ENCODE measurements at regions not wholly inside any gene's neighbourhood (a gene's known extent, or its start where the extent isn't known, plus 50 kb on each side); places are given as distances from the start of the nearest gene placed in this dataset.
"Not testable (repeated sequence)": the region's sequence is repeated elsewhere in the genome, so short reads cannot be mapped to it uniquely, and the experiment has no call there.

GRCh38 chr11:79609511-79609910 is 168.7 kb upstream of the TENM4 start:
- Histone ChIP-seq H3K4me3 (ENCODE audit: low read depth, low read length) (no peak overlapping the region), H2BK12ac (ENCODE audit: low read length) (no peak overlapping the region), H3K27ac (ENCODE audit: low read depth, low read length) (no peak overlapping the region), H3K9ac (ENCODE audit: low read length) (no peak overlapping the region), H3K36me3 (ENCODE audit: control insufficient read depth in 1 of 2, insufficient read depth in 2 of 2, low read length in 2 of 2) (no peaks in the 10 kb centered on the region), H4K8ac (ENCODE audit: low read depth, low read length) (no peak overlapping the region), H3K79me2 (ENCODE audit: control insufficient read depth, insufficient read depth, low read length, poor library complexity) (no peaks in the 10 kb centered on the region), H3K79me1 (ENCODE audit: low read length) (no peaks in the 10 kb centered on the region), H4K91ac (ENCODE audit: low read depth, low read length) (no peak overlapping the region), H3K4me2 (ENCODE audit: low read length) (no peak overlapping the region), H2AFZ (ENCODE audit: insufficient read depth, low read length, poor library complexity) (no peak overlapping the region), H3K18ac (ENCODE audit: low read length) (no peak overlapping the region), H3K14ac (ENCODE audit: low read length) (no peak overlapping the region), H2AK5ac (ENCODE audit: low read length) (no peak overlapping the region), H2BK5ac (ENCODE audit: low read depth, low read length, poor library complexity) (no peak overlapping the region), H2BK120ac (ENCODE audit: insufficient read depth, low read length, poor library complexity) (no peak overlapping the region), H3K4me1 (ENCODE audit: control insufficient read depth in 1 of 2, insufficient read depth in 2 of 2, low read length in 2 of 2) (no peaks in the 10 kb centered on the region), H3K23ac (ENCODE audit: low read length) (no peak overlapping the region), H3K9me3 (ENCODE audit: insufficient read depth, low read depth, low read length) (no peaks in the 10 kb centered on the region), H3K27me3 (ENCODE audit: insufficient read depth, low read length) (no peaks in the 10 kb centered on the region), H4K12ac (ENCODE audit: low read depth, low read length) (no peak overlapping the region), H3K4ac (ENCODE audit: low read depth, low read length) (no peak overlapping the region)
- no CpG with 5 or more reads among the region's 2 CpGs for WGBS (ENCODE audit: extremely low coverage, insufficient coverage, insufficient read length)
- DNase-seq, result no peak

- not testable (repeated sequence) for H4K12ac ChIP-seq (ENCODE audit: low read depth, low read length); H3K36me3 ChIP-seq (ENCODE audit: control insufficient read depth in 1 of 2, insufficient read depth in 2 of 2, low read length in 2 of 2); H3K27me3 ChIP-seq (ENCODE audit: insufficient read depth, low read length); H3K9ac ChIP-seq (ENCODE audit: low read length); H3K23ac ChIP-seq (ENCODE audit: low read length); H3K18ac ChIP-seq (ENCODE audit: low read length); H2BK12ac ChIP-seq (ENCODE audit: low read length); H4K91ac ChIP-seq (ENCODE audit: low read depth, low read length); H3K4ac ChIP-seq (ENCODE audit: low read depth, low read length); H3K4me1 ChIP-seq (ENCODE audit: control insufficient read depth in 1 of 2, insufficient read depth in 2 of 2, low read length in 2 of 2); H3K4me2 ChIP-seq (ENCODE audit: low read length); H3K79me1 ChIP-seq (ENCODE audit: low read length); H2AK5ac ChIP-seq (ENCODE audit: low read length); H4K8ac ChIP-seq (ENCODE audit: low read depth, low read length); H3K4me3 ChIP-seq (ENCODE audit: low read depth, low read length); DNase-seq; H3K14ac ChIP-seq (ENCODE audit: low read length); H2BK5ac ChIP-seq (ENCODE audit: low read depth, low read length, poor library complexity); H3K9me3 ChIP-seq (ENCODE audit: insufficient read depth, low read depth, low read length); H2AFZ ChIP-seq (ENCODE audit: insufficient read depth, low read length, poor library complexity); H2BK120ac ChIP-seq (ENCODE audit: insufficient read depth, low read length, poor library complexity); H3K79me2 ChIP-seq (ENCODE audit: control insufficient read depth, insufficient read depth, low read length, poor library complexity); H3K27ac ChIP-seq (ENCODE audit: low read depth, low read length)
- no CpG with 5 or more reads among the region's 3 CpGs for WGBS (ENCODE audit: extremely low coverage, insufficient coverage, insufficient read length)
Observed at GRCh38 chr11:79606461-79606860, 165.6 kb upstream of the TENM4 start.

- DNase-seq, result no peak
- H3K9me3 ChIP-seq (ENCODE audit: insufficient read depth, low read depth, low read length), result no peaks in the 10 kb centered on the region
- H3K79me1 ChIP-seq (ENCODE audit: low read length), result no peaks in the 10 kb centered on the region
- no peak overlapping the region for H3K27ac ChIP-seq (ENCODE audit: low read depth, low read length)
- no peak overlapping the region for H2AK5ac ChIP-seq (ENCODE audit: low read length)
- H3K4me2 ChIP-seq (ENCODE audit: low read length), result no peak overlapping the region
- no peak overlapping the region for H3K4ac ChIP-seq (ENCODE audit: low read depth, low read length)
- no peak overlapping the region for H3K23ac ChIP-seq (ENCODE audit: low read length)
- no peak overlapping the region for H3K14ac ChIP-seq (ENCODE audit: low read length)
- no peaks in the 10 kb centered on the region for H3K36me3 ChIP-seq (ENCODE audit: control insufficient read depth in 1 of 2, insufficient read depth in 2 of 2, low read length in 2 of 2)
- no peak overlapping the region for H3K18ac ChIP-seq (ENCODE audit: low read length)
- H4K8ac ChIP-seq (ENCODE audit: low read depth, low read length), result no peak overlapping the region
- H2BK120ac ChIP-seq (ENCODE audit: insufficient read depth, low read length, poor library complexity), result no peak overlapping the region
- no peak overlapping the region for H4K12ac ChIP-seq (ENCODE audit: low read depth, low read length)
- no peak overlapping the region for H4K91ac ChIP-seq (ENCODE audit: low read depth, low read length)
- no peak overlapping the region for H3K4me3 ChIP-seq (ENCODE audit: low read depth, low read length)
- no peak overlapping the region for H2BK12ac ChIP-seq (ENCODE audit: low read length)
- H2AFZ ChIP-seq (ENCODE audit: insufficient read depth, low read length, poor library complexity), result no peak overlapping the region
- H2BK5ac ChIP-seq (ENCODE audit: low read depth, low read length, poor library complexity), result no peak overlapping the region
- H3K4me1 ChIP-seq (ENCODE audit: control insufficient read depth in 1 of 2, insufficient read depth in 2 of 2, low read length in 2 of 2), result no peaks in the 10 kb centered on the region
- H3K27me3 ChIP-seq (ENCODE audit: insufficient read depth, low read length), result no peaks in the 10 kb centered on the region
- no peak overlapping the region for H3K9ac ChIP-seq (ENCODE audit: low read length)
- H3K79me2 ChIP-seq (ENCODE audit: control insufficient read depth, insufficient read depth, low read length, poor library complexity), result no peaks in the 10 kb centered on the region
- WGBS (ENCODE audit: extremely low coverage, insufficient coverage, insufficient read length), result no CpG with 5 or more reads among the region's 12 CpGs
Observed at GRCh38 chr11:79600711-79601110, 159.9 kb upstream of the TENM4 start.

- Histone ChIP-seq H3K4me1 (ENCODE audit: control insufficient read depth in 1 of 2, insufficient read depth in 2 of 2, low read length in 2 of 2) (no peaks in the 10 kb centered on the region), H3K23ac (ENCODE audit: low read length) (no peak overlapping the region), H3K14ac (ENCODE audit: low read length) (no peak overlapping the region), H3K79me2 (ENCODE audit: control insufficient read depth, insufficient read depth, low read length, poor library complexity) (no peaks in the 10 kb centered on the region), H2BK12ac (ENCODE audit: low read length) (no peak overlapping the region), H3K27ac (ENCODE audit: low read depth, low read length) (no peak overlapping the region), H2BK5ac (ENCODE audit: low read depth, low read length, poor library complexity) (no peak overlapping the region), H3K79me1 (ENCODE audit: low read length) (no peaks in the 10 kb centered on the region), H2BK120ac (ENCODE audit: insufficient read depth, low read length, poor library complexity) (no peak overlapping the region), H2AFZ (ENCODE audit: insufficient read depth, low read length, poor library complexity) (no peak overlapping the region), H3K4me3 (ENCODE audit: low read depth, low read length) (no peak overlapping the region), H3K18ac (ENCODE audit: low read length) (no peak overlapping the region), H3K4ac (ENCODE audit: low read depth, low read length) (no peak overlapping the region), H3K4me2 (ENCODE audit: low read length) (no peak overlapping the region), H4K12ac (ENCODE audit: low read depth, low read length) (no peak overlapping the region), H3K36me3 (ENCODE audit: control insufficient read depth in 1 of 2, insufficient read depth in 2 of 2, low read length in 2 of 2) (no peaks in the 10 kb centered on the region), H4K91ac (ENCODE audit: low read depth, low read length) (no peak overlapping the region), H3K27me3 (ENCODE audit: insufficient read depth, low read length) (no peaks in the 10 kb centered on the region), H2AK5ac (ENCODE audit: low read length) (no peak overlapping the region), H3K9me3 (ENCODE audit: insufficient read depth, low read depth, low read length) (no peaks in the 10 kb centered on the region), H3K9ac (ENCODE audit: low read length) (no peak overlapping the region), H4K8ac (ENCODE audit: low read depth, low read length) (no peak overlapping the region)
- WGBS (ENCODE audit: extremely low coverage, insufficient coverage, insufficient read length), result no CpG with 5 or more reads among the region's 4 CpGs
- DNase-seq, result no peak
Observed at GRCh38 chr11:79594834-79595233, 154.0 kb upstream of the TENM4 start.

Measured in trophoblast cell (in vitro differentiated cells and primary cell).